HG03432 (cell line): ENCODE measurements at regions not wholly inside any gene's neighbourhood (a gene's known extent, or its start where the extent isn't known, plus 50 kb on each side); places are given as distances from the start of the nearest gene placed in this dataset.

Source experiments
- ATAC-seq: cut with Tn5 transposase; IDR thresholded peaks from one replicate; pipeline ENCODE4 v1.9.1; 2021; ENCODE audit warnings: mild to moderate bottlenecking, moderate library complexity; ENCODE audit not compliant: unreplicated experiment

DNA sequence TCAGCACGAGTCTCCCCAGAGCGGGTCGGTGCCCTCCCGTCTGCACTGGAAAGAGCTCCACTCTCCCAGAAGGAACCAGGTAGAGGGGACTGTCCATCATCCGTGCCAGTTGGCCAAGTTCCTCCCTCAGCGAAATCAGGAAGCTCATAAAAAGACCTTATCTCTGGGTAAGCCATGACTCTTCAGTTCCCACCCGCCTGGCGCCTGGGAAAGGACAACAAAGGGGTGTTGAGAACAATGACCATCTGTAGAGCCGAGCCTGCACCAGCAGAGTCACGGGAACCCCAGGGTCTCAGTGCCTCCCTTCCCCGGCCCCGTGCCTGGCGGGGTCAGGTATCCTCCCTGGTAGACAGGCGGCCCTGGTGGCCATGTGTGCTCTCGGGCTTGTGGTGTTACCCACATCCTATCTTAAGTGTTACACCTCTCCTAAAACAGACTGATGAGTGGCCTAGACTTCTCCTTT lies 190.7 kb downstream of the AXIN2 start:
- no peak for ATAC-seq

GRCh38 chr17:65368341-65368740 lies 193.1 kb downstream of the AXIN2 start:
- ATAC-seq = no peak

DNA sequence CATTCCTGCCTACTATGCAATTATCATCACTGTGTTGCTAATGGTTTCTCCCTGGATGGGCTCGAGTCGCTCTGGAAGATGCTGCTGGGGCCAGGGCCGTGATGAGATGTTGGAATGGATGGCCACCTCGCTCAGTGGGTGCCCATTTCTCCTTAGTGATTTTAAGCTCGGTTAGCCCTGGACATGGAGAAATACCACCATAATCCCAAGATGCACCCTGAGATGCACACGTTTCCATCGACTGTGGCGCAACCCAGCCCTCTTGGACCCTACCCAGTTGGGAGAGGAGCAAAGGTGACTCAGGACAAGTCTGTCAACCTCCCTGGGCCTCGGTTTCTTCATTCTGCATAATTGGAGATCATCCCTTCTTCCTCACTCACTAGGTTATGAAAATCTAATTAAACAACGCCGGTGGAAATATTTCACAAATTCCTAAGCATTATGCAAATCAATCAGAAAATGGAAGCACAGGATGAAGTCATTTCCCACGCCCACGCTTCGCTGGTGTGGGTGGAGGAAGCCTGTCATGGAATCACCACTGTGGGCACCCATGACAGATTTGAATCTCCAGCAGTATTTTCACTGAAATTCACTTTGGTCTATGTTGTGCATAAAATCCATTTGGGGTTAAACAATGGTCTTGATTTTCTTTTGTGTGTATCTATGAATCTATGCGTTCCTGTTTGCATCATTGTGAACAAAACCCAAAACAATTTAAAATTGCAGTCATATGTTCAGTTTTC lies 195.2 kb downstream of the AXIN2 start:
- no peak for ATAC-seq

DNA sequence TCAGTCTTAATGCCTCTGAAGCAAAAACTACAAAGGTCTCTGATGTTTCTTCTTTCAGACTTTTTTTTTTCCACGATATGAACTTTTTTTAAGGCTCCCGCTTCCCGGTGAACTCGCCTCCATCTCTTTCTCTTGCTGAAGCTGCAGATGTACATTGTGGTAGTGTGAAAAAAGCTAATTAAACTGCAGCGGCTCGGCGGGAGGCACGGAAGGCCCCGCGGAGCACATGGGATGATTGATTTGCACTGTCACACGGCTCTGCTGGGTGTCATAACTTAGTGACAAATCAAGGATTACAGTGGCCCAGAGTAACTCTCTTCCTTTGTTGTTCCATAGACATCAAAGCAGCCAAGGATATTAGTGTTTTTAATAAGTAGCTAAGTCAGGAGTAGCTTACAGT lies 196.3 kb downstream of the AXIN2 start:
- no peak for ATAC-seq

GRCh38 chr17:65364438-65364837 lies 197.0 kb downstream of the AXIN2 start:
- no peak for ATAC-seq

DNA sequence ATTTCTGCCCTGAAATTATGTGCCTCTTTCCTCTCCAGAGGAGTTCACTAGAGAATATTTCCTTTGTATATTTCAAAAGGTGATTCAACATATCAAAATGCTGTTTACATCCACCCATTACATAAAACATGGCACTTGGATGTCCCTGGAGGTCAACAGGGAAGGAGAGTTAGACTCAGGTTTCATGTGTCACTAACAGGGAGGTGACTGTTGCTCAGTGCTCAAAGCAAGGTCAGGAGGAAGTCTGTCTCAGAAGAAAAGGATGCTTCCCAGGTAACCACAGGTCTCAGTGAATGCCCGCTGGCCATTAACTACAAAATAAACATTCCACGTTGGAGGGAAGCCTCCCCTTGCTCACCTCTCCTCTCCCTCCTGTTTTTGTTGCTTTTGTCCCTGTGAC lies 198.6 kb downstream of the AXIN2 start:
- no peak for ATAC-seq

DNA sequence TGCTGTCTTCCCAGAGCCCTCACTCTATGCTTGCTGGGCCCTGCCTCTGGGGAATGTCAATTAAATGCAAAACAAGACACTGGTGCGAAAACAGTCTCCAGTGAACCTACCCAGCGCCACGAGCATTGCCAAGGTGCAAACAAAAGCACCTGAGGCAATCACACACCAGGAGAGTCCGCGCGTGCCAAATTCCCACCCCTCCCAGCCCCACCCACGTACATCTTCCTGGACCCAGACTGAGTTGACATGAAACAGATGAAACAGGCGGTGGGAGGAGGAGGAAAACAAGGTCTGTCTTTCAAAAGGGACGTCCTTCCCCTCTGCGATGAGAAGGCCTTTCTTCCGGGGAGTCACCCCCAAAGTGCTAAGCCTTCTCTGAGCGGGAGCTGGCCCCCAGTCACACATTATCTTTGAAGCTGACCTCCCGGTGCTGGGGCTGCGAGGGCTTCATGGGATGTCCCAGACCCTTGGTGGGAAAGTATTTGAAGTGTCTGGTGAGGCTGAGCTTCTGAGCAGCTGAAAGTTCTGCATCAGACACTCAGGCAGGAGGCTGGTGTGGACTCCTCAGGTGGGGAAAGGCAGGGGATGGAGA lies 200.4 kb downstream of the AXIN2 start:
- no peak for ATAC-seq

DNA sequence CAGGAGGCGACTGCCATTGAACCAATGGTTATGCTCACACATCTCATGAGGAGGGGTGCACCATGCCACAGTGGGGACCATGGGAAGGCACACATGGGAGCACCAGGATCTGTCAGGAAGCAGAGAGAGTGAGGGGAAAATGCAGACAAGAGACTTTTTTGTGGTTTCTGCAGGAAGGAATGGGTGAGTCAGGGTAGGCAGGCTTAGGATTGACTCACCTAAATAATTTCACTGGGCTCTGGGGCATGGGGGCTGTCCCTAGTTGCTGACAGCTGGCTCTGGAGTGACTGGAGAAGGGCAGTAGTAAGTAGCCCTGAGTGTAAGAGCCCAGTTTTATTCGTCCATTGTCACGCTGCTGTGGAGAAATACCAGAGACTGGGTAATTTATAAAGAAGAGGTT lies 202.4 kb downstream of the AXIN2 start:
- ATAC-seq = no peak

DNA sequence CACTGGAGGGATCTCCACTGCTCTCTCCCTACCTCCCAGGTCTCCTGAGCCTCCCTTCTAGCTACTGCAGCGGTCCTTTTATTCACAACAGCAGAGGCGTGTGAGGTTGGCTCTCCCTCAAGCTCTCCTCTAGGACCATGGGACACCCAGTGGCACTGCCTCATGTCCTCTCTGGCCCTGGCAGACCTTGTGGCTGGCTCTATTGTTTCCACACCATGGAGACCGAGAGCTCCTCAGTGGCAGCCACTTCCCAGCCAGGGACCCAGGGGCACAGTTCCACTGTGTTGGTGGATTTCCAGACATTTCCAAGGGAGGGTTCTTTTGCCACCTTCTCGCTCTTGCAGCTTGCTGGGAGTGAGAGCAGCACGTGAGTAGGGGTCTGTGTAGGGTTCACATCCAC lies 204.9 kb downstream of the AXIN2 start:
- ATAC-seq = no peak

- ATAC-seq = no peak
Measured at GRCh38 chr17:65355246-65355645, 206.2 kb downstream of the AXIN2 start.

DNA sequence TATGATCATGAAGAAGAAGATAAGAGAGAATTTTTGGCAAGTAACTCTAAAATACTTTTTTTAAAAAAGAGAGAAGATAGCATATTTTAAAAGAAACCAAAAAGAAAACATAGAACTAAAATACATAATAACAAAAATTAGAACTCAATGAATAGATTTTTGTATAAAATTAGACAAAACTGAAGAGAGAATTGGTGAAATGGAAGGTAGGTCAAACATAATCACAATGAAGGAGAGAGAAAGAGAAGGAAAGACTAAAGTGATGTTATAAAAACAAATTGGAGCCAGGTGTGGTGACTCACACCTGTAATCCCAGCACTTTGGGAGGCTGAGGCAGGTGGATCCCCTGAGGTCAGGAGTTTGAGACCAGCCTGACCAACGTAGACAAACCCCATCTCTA lies 211.5 kb downstream of the AXIN2 start:
- no peak for ATAC-seq

- no peak for ATAC-seq
Measured at GRCh38 chr17:65346166-65346565, 209.0 kb downstream of the RGS9 start.

- ATAC-seq = no peak
Measured at GRCh38 chr17:65345261-65346005, 208.3 kb downstream of the RGS9 start.

DNA sequence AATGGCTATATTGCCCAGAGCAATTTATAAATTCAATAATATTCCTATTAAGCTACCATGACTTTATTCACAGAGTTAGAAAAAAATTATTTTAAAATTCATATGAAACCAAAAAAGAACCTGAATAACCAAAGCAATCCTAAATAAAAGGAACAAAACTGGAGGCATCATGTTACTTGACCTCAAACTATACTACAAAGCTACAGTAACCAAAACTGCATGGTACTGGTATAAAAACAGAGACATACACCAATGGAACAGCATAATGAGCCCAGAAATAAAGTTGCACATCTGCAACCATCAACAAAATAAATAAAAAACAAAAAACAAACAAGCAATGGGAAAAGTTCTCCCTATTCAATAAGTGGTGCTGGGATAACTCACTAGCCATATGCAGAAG lies 203.2 kb downstream of the RGS9 start:
- no peak for ATAC-seq

- no peak for ATAC-seq
Measured at GRCh38 chr17:65334406-65334805, 197.2 kb downstream of the RGS9 start.

DNA sequence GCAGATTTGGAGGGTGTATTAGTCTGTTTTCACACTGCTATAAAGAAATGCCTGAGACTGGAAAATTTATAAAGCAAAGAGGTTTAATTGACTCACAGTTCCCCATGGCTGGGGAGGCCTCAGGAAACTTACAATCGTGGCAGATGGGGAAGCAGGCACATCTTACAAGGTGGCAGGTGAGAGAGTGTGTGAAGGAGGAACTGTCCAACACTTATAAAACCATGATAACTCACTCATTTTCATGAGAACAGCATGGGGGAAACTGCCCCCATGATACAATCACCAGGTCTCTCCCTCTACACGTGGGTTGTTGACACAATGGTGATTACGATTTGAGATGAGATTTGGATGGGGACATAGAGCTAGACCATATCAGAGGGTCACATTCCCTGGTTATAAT lies 195.6 kb downstream of the RGS9 start:
- no peak for ATAC-seq

- ATAC-seq = no peak
Measured at GRCh38 chr17:65332375-65332774, 195.2 kb downstream of the RGS9 start.

DNA sequence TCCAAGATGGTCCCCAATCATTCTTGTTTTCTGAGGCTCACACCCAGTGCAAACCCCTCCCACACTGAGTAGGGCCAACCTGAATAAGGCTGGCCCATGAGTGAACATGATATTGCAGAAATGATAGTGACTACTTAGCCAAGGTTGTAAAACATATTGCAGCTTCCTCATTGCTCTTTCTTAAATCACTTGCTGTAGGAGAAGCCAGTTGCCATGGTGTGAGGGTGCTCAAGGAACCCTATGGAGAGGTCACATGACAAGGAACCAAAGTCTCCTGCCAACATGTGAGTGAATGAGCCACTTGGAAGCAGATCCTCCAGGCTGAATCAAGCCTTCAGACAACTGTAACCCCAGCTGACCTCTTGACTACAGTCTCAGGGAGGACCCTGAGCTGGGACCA lies 191.4 kb downstream of the RGS9 start:
- ATAC-seq = no peak

- ATAC-seq = no peak
Measured at GRCh38 chr17:65324611-65325342, 187.6 kb downstream of the RGS9 start.

DNA sequence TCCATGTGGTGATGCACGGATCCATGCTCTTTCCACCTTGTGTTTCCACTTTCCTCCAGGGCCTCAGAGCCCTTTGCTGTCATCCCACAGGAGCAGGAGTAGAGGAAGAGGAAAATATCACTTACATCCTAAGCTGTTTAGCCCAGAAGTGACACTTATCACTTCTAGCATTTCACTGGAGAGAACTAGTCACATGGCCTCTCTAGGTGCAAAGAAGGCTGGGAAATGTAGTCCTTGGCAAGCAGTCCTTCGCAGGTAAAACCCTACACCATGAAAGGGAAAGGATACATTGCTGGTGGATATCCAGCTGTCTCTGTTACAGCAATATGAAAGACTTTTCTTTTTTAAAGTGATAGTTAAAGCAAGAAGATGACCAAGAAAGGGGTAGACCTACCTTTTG lies 185.9 kb downstream of the RGS9 start:
- no peak for ATAC-seq

GRCh38 chr17:65320820-65321219 lies 183.7 kb downstream of the RGS9 start:
- no peak for ATAC-seq
